GM18861 (cell line): ENCODE measurements at regions not wholly inside any gene's neighbourhood (a gene's known extent, or its start where the extent isn't known, plus 50 kb on each side); places are given as distances from the start of the nearest gene placed in this dataset.

Experiments
- ATAC-seq: cut with Tn5 transposase; IDR thresholded peaks from one replicate; pipeline ENCODE4 v1.9.1; 2021; ENCODE audit not compliant: unreplicated experiment

GRCh38 chr4:104763554-104764222 lies 269.0 kb upstream of the CXXC4 start:
- no peak for ATAC-seq

DNA sequence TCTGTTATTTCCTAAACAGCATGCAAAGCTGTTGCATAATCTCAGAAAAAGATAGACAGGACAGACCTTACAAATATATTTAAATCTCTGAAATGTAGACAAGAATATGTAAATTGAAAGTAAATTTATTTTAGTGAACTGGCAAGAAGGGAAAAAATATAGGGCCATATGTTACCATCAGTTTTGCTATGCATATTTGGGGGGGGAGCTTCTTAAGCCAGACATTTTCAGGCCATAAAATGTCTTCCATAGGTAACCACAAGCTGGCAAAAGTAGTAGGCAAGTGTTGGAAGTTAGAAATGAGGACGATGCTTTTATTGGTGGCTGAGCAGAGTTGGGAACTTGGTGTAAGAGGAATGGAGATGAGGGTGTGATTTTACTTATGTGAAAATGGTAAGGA lies 272.0 kb upstream of the CXXC4 start:
- no peak for ATAC-seq

GRCh38 chr4:104772849-104773248 lies 278.2 kb upstream of the CXXC4 start:
- ATAC-seq: peak; percentile 83

DNA sequence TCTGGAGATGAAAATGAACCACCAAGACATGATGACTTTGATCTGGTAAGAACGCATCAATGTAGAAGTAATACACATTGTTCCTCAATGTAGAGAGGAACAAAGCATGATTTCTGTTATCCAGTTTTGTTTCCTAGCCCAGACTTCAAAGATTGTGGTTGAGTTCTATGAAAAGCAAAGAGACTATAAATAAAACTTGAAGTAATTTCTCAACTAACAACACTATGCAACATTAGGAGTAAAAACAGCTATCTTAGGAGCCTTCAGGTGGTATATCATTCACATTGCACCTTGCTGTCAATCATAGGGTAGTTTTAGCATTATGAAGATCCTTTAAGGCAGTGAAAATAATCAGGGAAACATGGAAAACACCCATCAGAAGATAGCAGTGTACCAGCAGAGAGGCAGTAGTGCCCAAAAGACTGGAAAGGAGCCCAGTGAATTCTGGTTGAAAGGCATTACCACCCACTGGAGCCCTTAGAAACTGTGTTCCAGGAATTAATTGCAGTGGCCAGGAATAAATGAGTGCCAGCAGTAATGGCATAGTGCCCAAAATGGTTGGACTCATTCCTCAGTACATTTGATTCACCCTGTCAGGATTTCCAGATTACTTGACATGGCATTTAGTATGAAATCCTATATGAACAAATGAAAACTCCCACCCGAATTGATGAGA lies 300.7 kb upstream of the CXXC4 start:
- ATAC-seq: no peak

DNA sequence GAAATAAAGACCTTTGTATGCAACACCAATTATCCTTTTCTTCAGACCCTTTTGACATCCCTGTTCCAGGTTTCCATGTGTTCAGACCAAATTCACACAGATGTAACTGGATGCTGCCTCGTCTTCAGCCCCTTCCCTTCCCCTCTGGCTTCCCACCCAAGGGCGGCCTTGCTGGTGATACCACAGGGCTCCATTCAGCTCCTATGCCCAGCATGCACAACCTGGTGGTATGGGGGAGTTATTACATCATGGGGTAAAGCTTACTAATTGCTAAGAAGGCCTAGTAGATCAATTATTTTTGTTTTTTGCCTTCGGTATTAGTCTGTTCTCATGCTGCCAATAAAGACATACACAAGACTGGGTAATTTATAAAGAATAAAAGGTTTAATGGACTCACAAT lies 317.0 kb upstream of the CXXC4 start:
- no peak for ATAC-seq

DNA sequence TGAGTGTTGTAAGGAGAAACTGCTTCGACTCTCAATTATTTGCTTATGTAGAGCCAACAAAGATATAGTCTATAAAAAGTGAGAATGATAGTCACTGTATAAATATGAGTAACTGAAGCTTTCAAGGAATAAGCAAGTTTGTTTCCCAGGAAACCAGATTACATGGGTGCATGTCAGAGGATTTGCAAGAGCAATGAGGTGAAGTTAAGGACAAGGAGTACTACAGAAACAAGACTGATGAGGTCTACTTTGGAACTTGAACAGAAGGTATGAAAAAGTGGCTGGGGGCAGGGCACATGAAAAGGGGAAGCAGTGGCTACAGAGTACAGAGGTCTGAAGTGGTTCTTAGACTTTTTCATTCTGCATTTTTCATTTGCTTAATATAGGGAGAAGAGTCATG lies 321.0 kb upstream of the CXXC4 start:
- peak; percentile 46 for ATAC-seq

- no peak for ATAC-seq
These were observed 323.9 kb upstream of the CXXC4 start for GRCh38 chr4:104818579-104818978.

DNA sequence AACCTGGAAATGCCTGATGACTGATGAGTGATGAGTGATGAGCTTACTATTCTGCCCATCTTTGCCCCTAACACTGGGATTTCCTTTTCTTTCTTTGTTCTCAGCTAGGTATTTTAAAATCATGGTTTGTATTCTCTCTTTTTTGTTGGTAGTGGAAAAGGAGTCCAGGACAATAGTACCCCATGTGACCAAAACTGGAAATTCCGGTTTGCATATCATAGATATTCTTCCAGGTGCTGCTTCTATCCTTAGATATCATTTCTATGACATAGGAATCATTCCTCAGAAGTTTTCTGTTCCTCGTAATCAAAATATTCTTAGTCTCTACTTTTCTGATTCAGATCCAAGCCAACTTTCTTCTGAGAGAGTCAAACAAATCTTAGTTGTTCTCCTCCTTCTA lies 320.5 kb upstream of the TET2 start:
- no peak for ATAC-seq

GRCh38 chr4:104829761-104830160 lies 316.9 kb upstream of the TET2 start:
- no peak for ATAC-seq

- peak; percentile 66 for ATAC-seq
These were observed 298.0 kb upstream of the TET2 start for GRCh38 chr4:104848597-104849225.

DNA sequence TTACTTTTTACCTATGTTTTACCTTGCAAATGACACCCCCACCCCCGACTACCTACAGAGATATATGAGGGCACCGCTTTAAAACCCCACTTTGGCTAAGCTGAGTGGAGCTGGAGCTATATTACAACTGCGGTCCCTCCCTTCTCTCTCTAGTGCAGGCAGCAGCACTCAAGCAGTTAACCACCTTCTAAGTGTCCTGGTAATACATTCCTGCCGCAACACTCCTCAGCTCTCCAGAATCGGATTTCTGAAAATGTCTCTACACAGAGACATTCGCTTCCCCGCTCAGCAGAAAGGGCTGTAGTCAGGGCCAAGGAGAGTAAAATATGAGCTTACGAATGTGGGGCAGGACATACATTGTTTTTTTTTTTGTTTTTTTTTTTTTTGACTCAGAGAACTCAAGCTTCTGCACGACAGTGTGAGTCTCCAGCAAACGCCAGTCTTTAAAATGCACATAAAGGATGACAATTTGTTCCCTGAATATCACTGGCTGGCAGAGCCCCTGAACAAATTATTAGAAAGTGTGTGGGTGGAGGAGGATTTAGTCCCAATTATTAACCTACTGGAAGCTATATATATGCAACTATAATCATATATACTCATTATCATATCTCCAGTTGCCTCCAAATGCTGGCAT lies 287.0 kb upstream of the TET2 start:
- ATAC-seq: no peak

- ATAC-seq: peak; percentile 89
These were observed 286.2 kb upstream of the TET2 start for GRCh38 chr4:104860238-104861123.

DNA sequence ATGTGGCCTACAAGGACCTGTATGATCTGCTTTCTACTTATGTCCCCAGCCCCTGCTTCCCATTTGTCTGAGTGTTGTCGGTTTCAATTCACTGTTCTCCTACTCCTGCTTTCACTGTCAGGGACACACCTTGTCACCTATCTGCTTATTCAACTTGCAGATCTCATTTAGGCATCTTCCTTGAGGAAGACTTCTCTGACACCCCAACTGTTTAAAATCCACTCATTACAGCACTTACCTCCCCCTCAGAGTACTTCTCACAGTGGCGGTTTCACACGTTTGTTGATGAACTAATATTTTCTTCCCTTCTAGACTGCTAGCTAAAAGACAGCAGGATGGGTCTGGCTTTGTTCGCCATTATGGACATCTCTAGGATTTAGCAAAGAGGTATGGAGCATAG lies 279.9 kb upstream of the TET2 start:
- no peak for ATAC-seq

DNA sequence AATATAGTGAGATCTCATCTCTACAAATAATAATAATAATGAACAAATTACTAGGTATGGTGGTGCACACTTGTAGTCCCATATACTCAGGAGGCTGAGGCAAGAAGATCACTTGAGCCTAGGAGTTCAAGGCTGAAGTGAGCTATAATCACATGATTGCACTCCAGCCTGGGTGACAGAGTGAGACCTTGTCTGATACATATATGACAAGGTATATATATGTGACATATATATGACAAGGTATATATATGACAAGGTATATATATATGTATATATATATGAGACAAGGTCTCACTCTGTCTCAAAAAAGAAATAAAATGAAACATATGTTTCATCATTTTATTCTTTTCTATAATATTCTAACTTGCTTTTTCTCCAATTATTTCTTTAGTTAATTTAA lies 278.1 kb upstream of the TET2 start:
- peak; percentile 10 for ATAC-seq

GRCh38 chr4:104868958-104869357 lies 277.7 kb upstream of the TET2 start:
- peak; percentile 95 for ATAC-seq

- no peak for ATAC-seq
These were observed 276.8 kb upstream of the TET2 start for GRCh38 chr4:104869831-104870230.

DNA sequence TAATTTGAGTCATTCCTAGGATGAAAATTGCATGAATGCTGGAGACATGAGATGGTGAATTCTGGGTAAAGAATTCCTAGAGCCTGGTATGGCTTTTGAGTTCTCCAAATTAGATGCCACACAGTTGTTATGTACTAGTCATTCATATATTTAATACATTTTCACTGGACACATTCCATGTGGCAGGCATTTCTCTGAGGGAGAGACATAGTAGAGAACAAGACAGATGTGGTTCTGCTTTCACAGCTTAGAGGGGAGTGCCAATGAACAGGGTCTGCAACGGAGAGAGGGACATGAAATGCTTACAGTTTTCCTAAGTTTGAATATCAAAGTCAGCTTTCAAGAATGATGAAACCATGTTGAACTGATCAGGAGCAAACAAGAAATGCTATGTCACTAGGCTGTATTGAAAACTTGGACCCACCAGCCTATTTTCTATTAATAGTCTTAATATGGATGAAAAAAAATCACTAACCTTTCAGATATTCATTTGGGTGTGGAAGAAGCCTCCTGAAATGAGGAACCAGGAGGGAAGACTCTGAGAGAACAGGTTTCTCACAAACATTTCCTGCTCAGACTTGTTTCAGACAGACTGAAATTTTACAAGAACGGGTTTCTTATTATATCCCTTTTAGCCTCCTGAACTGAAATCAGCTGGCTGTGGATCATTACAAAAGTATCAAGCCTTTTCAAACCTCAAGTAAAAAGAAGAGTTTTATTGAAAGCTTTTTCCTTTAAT lies 276.0 kb upstream of the TET2 start:
- ATAC-seq: no peak

DNA sequence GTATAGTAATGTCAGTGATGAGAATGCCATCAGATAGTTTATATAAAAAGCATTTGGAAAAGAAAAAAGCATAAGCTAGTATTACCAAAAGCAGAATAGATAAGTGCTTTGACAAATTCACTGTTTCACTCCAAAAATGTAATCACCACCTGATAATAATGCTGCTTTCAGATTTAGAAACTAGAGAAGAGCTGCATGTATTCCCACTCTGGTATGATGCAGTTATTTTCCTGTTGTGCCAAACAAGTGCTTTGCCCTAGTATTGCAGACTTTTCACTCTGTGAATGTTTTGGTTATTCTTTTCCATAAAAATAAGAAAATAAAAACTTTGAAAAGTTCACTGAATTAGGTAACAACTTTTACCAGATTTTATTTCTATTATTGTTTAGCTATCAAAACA lies 267.7 kb upstream of the TET2 start:
- ATAC-seq: no peak

DNA sequence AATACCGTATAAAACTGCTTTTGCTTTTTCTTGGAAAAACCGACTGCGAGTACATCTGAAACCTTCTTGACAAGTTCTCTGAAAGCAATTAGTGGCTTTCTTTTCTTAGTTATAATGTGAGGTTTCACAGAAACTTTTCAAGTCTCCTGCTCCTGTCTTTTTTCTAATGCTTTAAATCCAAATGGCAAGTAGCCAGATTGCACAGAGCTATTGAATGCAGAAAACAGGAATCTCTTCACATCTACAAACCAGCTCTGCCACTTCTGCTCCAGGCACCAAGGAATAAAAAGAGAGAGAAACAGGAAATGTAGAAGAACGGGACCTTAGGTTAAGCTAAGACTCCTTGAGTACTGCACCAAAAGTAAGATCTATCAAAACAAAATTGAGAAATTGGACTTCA lies 267.3 kb upstream of the TET2 start:
- no peak for ATAC-seq

DNA sequence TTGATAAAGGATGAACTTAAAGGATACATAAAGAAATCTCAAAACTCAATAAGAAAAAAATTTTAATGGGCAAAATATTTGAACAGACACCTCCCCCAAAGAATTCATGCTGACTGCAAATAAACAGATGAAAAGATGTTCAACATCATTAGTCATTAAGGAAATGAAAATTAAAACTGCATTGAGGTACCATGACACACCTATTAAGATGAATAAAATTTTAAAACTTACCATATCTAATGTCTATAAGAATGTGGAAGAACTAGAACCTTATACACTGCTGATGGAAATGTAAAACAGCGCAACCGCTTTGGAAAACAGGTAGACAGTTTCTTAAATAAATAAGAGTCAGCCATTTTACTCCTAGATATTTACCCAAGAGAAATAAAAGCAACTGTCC lies 266.8 kb upstream of the TET2 start:
- ATAC-seq: no peak
